Gastroesophageal sphincter (tissue), 4 donors: ENCODE measurements at regions not wholly inside any gene's neighbourhood (a gene's known extent, or its start where the extent isn't known, plus 50 kb on each side); places are given as distances from the start of the nearest gene placed in this dataset.

ENCODE experiments used
- ATAC-seq: fragments of 150-250 bp; one replicate; pipeline ENCODE4 v1.9.1; 2016; ENCODE audit warnings: mild to moderate bottlenecking, moderate library complexity
- H3K27ac ChIP-seq, 4 donors: fragments of 200-600 bp; sonication (generic) in 3 of 4; 1 replicate in 3 of 4; 2 replicates in 1 of 4; pipeline ENCODE4 v1.5.1; 2016 to 2019
- H3K27me3 ChIP-seq: fragments of 200-600 bp; sonication (generic); one replicate; pipeline ENCODE4 v1.5.1; 2019
- H3K36me3 ChIP-seq, 2 donors: fragments of 200-600 bp; sonication (generic); one replicate each; pipeline ENCODE4 v1.5.1; 2019; ENCODE audit warnings: control low read depth in 1 of 2
- H3K4me1 ChIP-seq, 3 donors: fragments of 200-600 bp; sonication (generic); 1 replicate in 2 of 3; 2 replicates in 1 of 3; pipeline ENCODE4 v1.5.1; 2016 to 2019; ENCODE audit warnings: control low read depth in 2 of 3
- H3K4me3 ChIP-seq, 2 donors: fragments of 200-600 bp; sonication (generic); one replicate each; pipeline ENCODE4 v1.5.1; 2019; ENCODE audit warnings: mild to moderate bottlenecking in 1 of 2, moderate library complexity in 1 of 2
- H3K9me3 ChIP-seq, 3 donors: fragments of 200-600 bp; sonication (generic); one replicate each; pipeline ENCODE4 v1.5.1; 2017 to 2019; ENCODE audit warnings: control low read depth in 2 of 3
- EP300 ChIP-seq: sonication (generic); formaldehyde crosslinking; IDR thresholded peaks from one replicate; pipeline ENCODE4 v1.6.1; 2017; ENCODE audit warnings: antibody characterized with exemption, mild to moderate bottlenecking
- POLR2A ChIP-seq, 2 donors: fragments of 450-650 bp; IDR thresholded peaks; one replicate each; pipeline ENCODE4 v1.6.1; 2017; ENCODE audit warnings: antibody characterized with exemption in 2 of 2, mild to moderate bottlenecking in 2 of 2, moderate library complexity in 1 of 2
- POLR2AphosphoS5 ChIP-seq: sonication (generic); formaldehyde crosslinking; IDR thresholded peaks from one replicate; pipeline ENCODE4 v1.6.1; 2017; ENCODE audit warnings: antibody characterized with exemption
- WGBS, 2 donors: methylation state at CpG; one replicate each; pipeline ENCODE4 v1.1.5; 2018; ENCODE audit warnings: low coverage in 1 of 2; 5-methylcytosine and 5-hydroxymethylcytosine counted together
- TF ChIP-seq, protein P1 (sequence below), 4 experiments: fragments of 200-600 bp in 2 of 4; fragments of 450-650 bp in 2 of 4; sonication (generic) in 1 of 4; IDR thresholded peaks; one replicate each; pipeline ENCODE4 v1.5.1; 2017 to 2019; ENCODE audit warnings: antibody characterized with exemption in 4 of 4, mild to moderate bottlenecking in 2 of 4, moderate library complexity in 2 of 4

DNA sequence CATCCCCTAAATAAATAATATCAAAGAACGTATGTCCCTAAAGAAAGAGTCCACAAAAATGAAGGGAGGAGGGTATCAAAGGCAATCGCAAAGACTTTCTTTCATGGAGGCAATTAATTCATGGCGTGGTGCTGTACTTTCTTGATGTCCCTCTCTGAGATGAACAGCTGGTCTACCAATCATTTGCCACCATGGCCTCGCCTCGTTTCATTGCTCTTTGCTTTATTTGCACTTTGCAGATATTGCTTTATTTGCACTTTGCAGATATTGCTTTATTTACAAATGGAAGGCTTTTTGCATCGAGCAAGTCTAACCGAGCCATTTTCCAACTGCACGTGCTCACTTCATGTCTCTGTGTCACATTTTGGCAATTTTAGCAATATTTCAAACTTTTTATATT lies 104.0 kb upstream of the PTCH1 start:
- WGBS, 2 donors: 86 to 87% methylated on average over 8 of the region's 8 CpGs
- Histone ChIP-seq H3K4me1 (peaks cover 0 to 6% (median 0%) of the 10 kb centered on the region in 3 donors), H3K36me3 (no peaks in the 10 kb centered on the region), H3K9me3 (peaks cover 0 to 4% (median 0%) of the 10 kb centered on the region in 3 donors), H3K4me3 (no peak overlapping the region), H3K27ac (no peak overlapping the region), H3K27me3 (no peaks in the 10 kb centered on the region)
- TF ChIP-seq POLR2A (IDR thresholded peaks at IDR 0.05) (no peak), EP300 (no peak)
- TF ChIP-seq, protein P1, sequence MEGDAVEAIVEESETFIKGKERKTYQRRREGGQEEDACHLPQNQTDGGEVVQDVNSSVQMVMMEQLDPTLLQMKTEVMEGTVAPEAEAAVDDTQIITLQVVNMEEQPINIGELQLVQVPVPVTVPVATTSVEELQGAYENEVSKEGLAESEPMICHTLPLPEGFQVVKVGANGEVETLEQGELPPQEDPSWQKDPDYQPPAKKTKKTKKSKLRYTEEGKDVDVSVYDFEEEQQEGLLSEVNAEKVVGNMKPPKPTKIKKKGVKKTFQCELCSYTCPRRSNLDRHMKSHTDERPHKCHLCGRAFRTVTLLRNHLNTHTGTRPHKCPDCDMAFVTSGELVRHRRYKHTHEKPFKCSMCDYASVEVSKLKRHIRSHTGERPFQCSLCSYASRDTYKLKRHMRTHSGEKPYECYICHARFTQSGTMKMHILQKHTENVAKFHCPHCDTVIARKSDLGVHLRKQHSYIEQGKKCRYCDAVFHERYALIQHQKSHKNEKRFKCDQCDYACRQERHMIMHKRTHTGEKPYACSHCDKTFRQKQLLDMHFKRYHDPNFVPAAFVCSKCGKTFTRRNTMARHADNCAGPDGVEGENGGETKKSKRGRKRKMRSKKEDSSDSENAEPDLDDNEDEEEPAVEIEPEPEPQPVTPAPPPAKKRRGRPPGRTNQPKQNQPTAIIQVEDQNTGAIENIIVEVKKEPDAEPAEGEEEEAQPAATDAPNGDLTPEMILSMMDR (IDR thresholded peaks at IDR 0.05): no peak
- no peak for ATAC-seq

GRCh38 chr9:95620314-95620713 lies 103.5 kb upstream of the PTCH1 start:
- Histone ChIP-seq H3K9me3 (peaks cover 0 to 4% (median 0%) of the 10 kb centered on the region in 3 donors), H3K36me3 (no peaks in the 10 kb centered on the region), H3K4me1 (peaks cover 0 to 3% (median 0%) of the 10 kb centered on the region in 3 donors), H3K27me3 (no peaks in the 10 kb centered on the region), H3K27ac (no peak overlapping the region), H3K4me3 (no peak overlapping the region)
- no peak for ATAC-seq
- WGBS, 2 donors: 60 to 78% methylated on average over 1 to 10 of the region's 10 CpGs
- TF ChIP-seq EP300 (no peak), POLR2A (IDR thresholded peaks at IDR 0.05) (no peak), POLR2AphosphoS5 (no peak)
- TF ChIP-seq, protein P1 (IDR thresholded peaks at IDR 0.05): no peak

DNA sequence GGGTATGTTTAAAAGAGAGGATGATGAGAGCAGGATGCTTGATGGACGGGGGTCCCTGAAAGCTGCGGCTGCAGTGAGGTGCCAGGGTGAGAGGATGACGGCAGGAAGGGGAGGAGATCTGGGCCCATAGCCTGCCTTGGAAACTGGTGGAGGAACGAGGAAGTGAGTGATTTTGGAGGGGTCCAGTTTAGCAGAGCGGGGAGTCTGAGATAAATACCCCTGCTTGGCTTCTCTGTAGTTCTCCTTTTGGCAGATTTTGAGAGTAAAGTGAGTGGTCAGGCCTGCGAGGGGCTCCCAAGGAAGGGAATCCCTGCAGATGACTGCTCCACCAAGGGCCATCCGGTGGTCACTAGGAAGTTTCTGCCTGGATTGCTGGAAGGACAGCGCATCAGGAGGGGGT lies 98.5 kb upstream of the PTCH1 start:
- no peak for ATAC-seq
- WGBS, 2 donors: 75% methylated on average over 5 of the region's 8 CpGs
- H3K4me1 ChIP-seq: no peaks in the 10 kb centered on the region
- no peaks in the 10 kb centered on the region for H3K27me3 ChIP-seq
- TF ChIP-seq, protein P1 (IDR thresholded peaks at IDR 0.05): no peak
- no peak for TF ChIP-seq POLR2AphosphoS5
- TF ChIP-seq POLR2A (IDR thresholded peaks at IDR 0.05): no peak
- TF ChIP-seq EP300: no peak
- H3K36me3 ChIP-seq: no peaks in the 10 kb centered on the region
- H3K27ac ChIP-seq: no peak overlapping the region
- H3K4me3 ChIP-seq: no peak overlapping the region
- peaks cover 0 to 8% (median 0%) of the 10 kb centered on the region in 3 donors for H3K9me3 ChIP-seq

- 96 to 100% methylated on average over 3 of the region's 3 CpGs for WGBS, 2 donors
- TF ChIP-seq, protein P1 (IDR thresholded peaks at IDR 0.05): no peak
- no peak for TF ChIP-seq POLR2A (IDR thresholded peaks at IDR 0.05)
- no peak for TF ChIP-seq EP300
- no peak for TF ChIP-seq POLR2AphosphoS5
- H3K36me3 ChIP-seq: no peaks in the 10 kb centered on the region
- no peaks in the 10 kb centered on the region for H3K27me3 ChIP-seq
- H3K4me1 ChIP-seq: no peaks in the 10 kb centered on the region
- no peak overlapping the region for H3K27ac ChIP-seq
- H3K4me3 ChIP-seq: no peak overlapping the region
- peaks cover 0 to 8% (median 0%) of the 10 kb centered on the region in 3 donors for H3K9me3 ChIP-seq
- no peak for ATAC-seq
Observed at GRCh38 chr9:95613670-95614069, 96.9 kb upstream of the PTCH1 start.

DNA sequence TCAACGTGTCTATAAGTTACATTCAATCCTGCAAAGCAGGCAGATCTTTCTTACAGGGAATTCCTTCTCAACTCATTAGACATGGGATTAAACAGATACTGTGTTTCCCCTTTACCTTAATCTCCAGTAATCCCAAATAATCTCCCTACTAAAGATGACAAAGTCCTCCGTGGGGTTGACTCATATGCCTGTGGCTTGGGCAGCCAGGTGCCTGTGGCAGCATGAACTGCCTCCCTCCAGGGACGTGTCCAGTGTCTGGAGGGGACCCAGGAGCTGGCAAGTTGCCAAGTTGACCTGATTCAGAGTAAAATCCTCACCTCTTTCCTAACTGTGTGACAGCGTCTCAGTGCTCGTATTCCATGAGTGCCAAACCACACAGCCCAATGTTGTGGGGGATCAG lies 94.6 kb upstream of the PTCH1 start:
- Histone ChIP-seq H3K36me3 (no peaks in the 10 kb centered on the region), H3K9me3 (peaks cover 0 to 8% (median 0%) of the 10 kb centered on the region in 3 donors), H3K4me3 (no peak overlapping the region), H3K27ac (no peak overlapping the region), H3K27me3 (no peaks in the 10 kb centered on the region), H3K4me1 (no peaks in the 10 kb centered on the region)
- TF ChIP-seq POLR2AphosphoS5 (no peak), EP300 (no peak), POLR2A (IDR thresholded peaks at IDR 0.05) (no peak)
- TF ChIP-seq, protein P1 (IDR thresholded peaks at IDR 0.05): no peak
- WGBS, 2 donors: 33 to 100% methylated on average over 1 of the region's 5 CpGs
- no peak for ATAC-seq
